ENCODE measurements at regions not wholly inside any gene's neighbourhood (a gene's known extent, or its start where the extent isn't known, plus 50 kb on each side); places are given as distances from the start of the nearest gene placed in this dataset.
A peak's percentile ranks its signal among the peaks of the same experiment; 100 is the strongest.
"Not testable (repeated sequence)": the region's sequence is repeated elsewhere in the genome, so short reads cannot be mapped to it uniquely, and the experiment has no call there.

- TF ChIP-seq CTCF (IDR thresholded peaks at IDR 0.05; ENCODE audit: low read depth, low read length), result peak; percentile 39
- peak; percentile 46 to 56 for DNase-seq (ENCODE audit: low read depth in 2 of 2)
- H3K4me3 ChIP-seq (replicated peaks in 1 of 2; ENCODE audit: low read depth in 2 of 2, low read length in 2 of 2), result not testable (repeated sequence)
Observed at GRCh38 chr16:29227751-29228663, 178.5 kb downstream of the NPIPB11 start.

GRCh38 chr16:29226782-29227181, 179.7 kb downstream of the NPIPB11 start:
- TF ChIP-seq CTCF (IDR thresholded peaks at IDR 0.05; ENCODE audit: low read depth, low read length), result no peak
- no peak for DNase-seq (ENCODE audit: low read depth in 2 of 2)
- H3K4me3 ChIP-seq (replicated peaks in 1 of 2; ENCODE audit: low read depth in 2 of 2, low read length in 2 of 2), result no peak overlapping the region

- peak in 1 of 2 donors; percentile 15 for DNase-seq (ENCODE audit: low read depth in 2 of 2)
- H3K4me3 ChIP-seq (replicated peaks in 1 of 2; ENCODE audit: low read depth in 2 of 2, low read length in 2 of 2), result not testable (repeated sequence)
Observed at GRCh38 chr16:29224675-29225074, 181.8 kb downstream of the NPIPB11 start.

GRCh38 chr16:29222615-29223014, 183.9 kb downstream of the NPIPB11 start:
- H3K4me3 ChIP-seq (replicated peaks in 1 of 2; ENCODE audit: low read depth in 2 of 2, low read length in 2 of 2); DNase-seq (ENCODE audit: low read depth in 2 of 2): not testable (repeated sequence)

- not testable (repeated sequence) for DNase-seq (ENCODE audit: low read depth in 2 of 2); H3K4me3 ChIP-seq (replicated peaks in 1 of 2; ENCODE audit: low read depth in 2 of 2, low read length in 2 of 2)
Observed at GRCh38 chr16:29222008-29222407, 184.5 kb downstream of the NPIPB11 start.

GRCh38 chr16:29221281-29221955, 185.1 kb downstream of the NPIPB11 start:
- DNase-seq (ENCODE audit: low read depth in 2 of 2), result peak; percentile 73 to 83
- H3K4me3 ChIP-seq (replicated peaks in 1 of 2; ENCODE audit: low read depth in 2 of 2, low read length in 2 of 2), result not testable (repeated sequence)

- peak; percentile 76 to 83 for DNase-seq (ENCODE audit: low read depth in 2 of 2)
Observed at GRCh38 chr16:29220647-29221191, 185.8 kb downstream of the NPIPB11 start.

GRCh38 chr16:29219966-29220646, 186.4 kb downstream of the NPIPB11 start:
- peak; percentile 47 to 58 for DNase-seq (ENCODE audit: low read depth in 2 of 2)
- H3K4me3 ChIP-seq (replicated peaks in 1 of 2; ENCODE audit: low read depth in 2 of 2, low read length in 2 of 2), result peak overlapping the region in 1 of 2 donors; percentile 27

More at GRCh38 chr16:29220647-29221191, 185.8 kb downstream of the NPIPB11 start:
- peak overlapping the region in 1 of 2 donors; percentile 27 for H3K4me3 ChIP-seq (replicated peaks in 1 of 2; ENCODE audit: low read depth in 2 of 2, low read length in 2 of 2)

GRCh38 chr16:29219562-29219961, 186.9 kb downstream of the NPIPB11 start:
- peak overlapping the region in 1 of 2 donors; percentile 27 for H3K4me3 ChIP-seq (replicated peaks in 1 of 2; ENCODE audit: low read depth in 2 of 2, low read length in 2 of 2)
- not testable (repeated sequence) for DNase-seq (ENCODE audit: low read depth in 2 of 2)

- not testable (repeated sequence) for H3K4me3 ChIP-seq (replicated peaks in 1 of 2; ENCODE audit: low read depth in 2 of 2, low read length in 2 of 2); DNase-seq (ENCODE audit: low read depth in 2 of 2)
Observed at GRCh38 chr16:29218649-29219048, 187.9 kb downstream of the NPIPB11 start.

GRCh38 chr16:29218171-29218570, 188.3 kb downstream of the NPIPB11 start:
- H3K4me3 ChIP-seq (replicated peaks in 1 of 2; ENCODE audit: low read depth in 2 of 2, low read length in 2 of 2); DNase-seq (ENCODE audit: low read depth in 2 of 2): not testable (repeated sequence)

GRCh38 chr16:29217752-29218126, 188.8 kb downstream of the NPIPB11 start:
- not testable (repeated sequence) for H3K4me3 ChIP-seq (replicated peaks in 1 of 2; ENCODE audit: low read depth in 2 of 2, low read length in 2 of 2); DNase-seq (ENCODE audit: low read depth in 2 of 2)

GRCh38 chr16:29217104-29217751, 189.3 kb downstream of the NPIPB11 start:
- not testable (repeated sequence) for DNase-seq (ENCODE audit: low read depth in 2 of 2); H3K4me3 ChIP-seq (replicated peaks in 1 of 2; ENCODE audit: low read depth in 2 of 2, low read length in 2 of 2)

- DNase-seq (ENCODE audit: low read depth in 2 of 2); H3K4me3 ChIP-seq (replicated peaks in 1 of 2; ENCODE audit: low read depth in 2 of 2, low read length in 2 of 2): not testable (repeated sequence)
Observed at GRCh38 chr16:29213770-29214169, 192.7 kb downstream of the NPIPB11 start.

- not testable (repeated sequence) for H3K4me3 ChIP-seq (replicated peaks in 1 of 2; ENCODE audit: low read depth in 2 of 2, low read length in 2 of 2); DNase-seq (ENCODE audit: low read depth in 2 of 2)
Observed at GRCh38 chr16:29213251-29213650, 193.3 kb downstream of the NPIPB11 start.
